ENCODE measurements at regions not wholly inside any gene's neighbourhood (a gene's known extent, or its start where the extent isn't known, plus 50 kb on each side); places are given as distances from the start of the nearest gene placed in this dataset.

DNA sequence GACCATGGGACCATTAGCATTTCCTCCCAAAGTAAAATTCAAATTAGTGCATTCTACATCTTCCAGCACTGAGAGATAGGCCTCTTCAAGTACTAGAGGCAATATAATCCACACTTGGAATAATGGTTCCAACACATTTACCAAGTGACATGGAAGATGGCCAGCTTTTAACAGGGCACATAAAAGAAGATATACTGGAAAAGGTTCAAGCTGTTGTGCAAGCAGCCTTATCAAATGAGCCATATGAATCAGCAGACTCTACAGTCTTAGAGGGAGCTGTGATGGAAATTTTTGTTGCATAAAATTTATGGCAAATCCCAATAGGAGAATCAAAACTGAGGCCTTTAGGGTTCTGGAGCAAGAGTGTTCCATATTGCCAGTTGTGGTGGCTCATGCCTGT lies 526.6 kb upstream of the IRAK1BP1 start:
- CTCF ChIA-PET = no interaction called here
- DNase-seq (ENCODE audit: extremely low spot score) = no peak
- TF ChIP-seq SUZ12 (IDR thresholded peaks at IDR 0.05) (no peak), SP1 (IDR thresholded peaks at IDR 0.05) (no peak), ZNF384 (IDR thresholded peaks at IDR 0.05) (no peak), TARDBP (IDR thresholded peaks at IDR 0.05) (no peak), FOXM1 (IDR thresholded peaks at IDR 0.05; ENCODE audit: borderline replicate concordance) (no peak), BHLHE40 (IDR thresholded peaks at IDR 0.05; ENCODE audit: borderline replicate concordance) (no peak), NFRKB (IDR thresholded peaks at IDR 0.05) (no peak), CTBP1 (IDR thresholded peaks at IDR 0.05; ENCODE audit: borderline replicate concordance) (no peak), FOXK2 (IDR thresholded peaks at IDR 0.05) (no peak), HDGF (IDR thresholded peaks at IDR 0.05; ENCODE audit: borderline replicate concordance) (no peak), LEF1 (IDR thresholded peaks at IDR 0.05; ENCODE audit: borderline replicate concordance) (no peak), ARNT (IDR thresholded peaks at IDR 0.05) (no peak), ELF4 (IDR thresholded peaks at IDR 0.05) (no peak), FOXA1 (IDR thresholded peaks at IDR 0.05) (no peak)
- TF ChIP-seq, protein P1, sequence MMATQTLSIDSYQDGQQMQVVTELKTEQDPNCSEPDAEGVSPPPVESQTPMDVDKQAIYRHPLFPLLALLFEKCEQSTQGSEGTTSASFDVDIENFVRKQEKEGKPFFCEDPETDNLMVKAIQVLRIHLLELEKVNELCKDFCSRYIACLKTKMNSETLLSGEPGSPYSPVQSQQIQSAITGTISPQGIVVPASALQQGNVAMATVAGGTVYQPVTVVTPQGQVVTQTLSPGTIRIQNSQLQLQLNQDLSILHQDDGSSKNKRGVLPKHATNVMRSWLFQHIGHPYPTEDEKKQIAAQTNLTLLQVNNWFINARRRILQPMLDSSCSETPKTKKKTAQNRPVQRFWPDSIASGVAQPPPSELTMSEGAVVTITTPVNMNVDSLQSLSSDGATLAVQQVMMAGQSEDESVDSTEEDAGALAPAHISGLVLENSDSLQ (IDR thresholded peaks at IDR 0.05) = no peak
- POLR2A ChIA-PET = no interaction called here

DNA sequence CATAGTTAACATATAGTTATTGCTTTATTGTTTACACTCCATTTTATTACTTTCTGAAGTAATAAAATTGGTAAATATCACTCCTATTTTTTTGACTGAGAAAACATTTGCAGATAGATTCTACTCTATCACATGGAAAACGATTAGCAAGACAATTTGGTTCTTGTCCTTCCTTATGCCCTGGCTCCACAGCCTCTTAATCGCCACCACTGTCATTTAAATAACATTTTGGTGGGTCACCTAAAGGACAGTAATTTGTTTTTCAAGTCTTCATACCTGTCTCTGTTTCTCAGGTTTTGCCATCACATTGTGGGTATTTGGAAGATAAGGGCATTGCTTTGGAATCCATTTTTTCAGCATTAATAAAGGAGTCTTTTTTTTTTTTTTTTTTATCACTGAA lies 521.5 kb upstream of the IRAK1BP1 start:
- ChIA-PET POLR2A (no interaction called here), CTCF (no interaction called here)
- TF ChIP-seq FOXA1 (IDR thresholded peaks at IDR 0.05) (no peak), SP1 (IDR thresholded peaks at IDR 0.05) (no peak), LEF1 (IDR thresholded peaks at IDR 0.05; ENCODE audit: borderline replicate concordance) (no peak), CTBP1 (IDR thresholded peaks at IDR 0.05; ENCODE audit: borderline replicate concordance) (no peak), ELF4 (IDR thresholded peaks at IDR 0.05) (no peak), BHLHE40 (IDR thresholded peaks at IDR 0.05; ENCODE audit: borderline replicate concordance) (no peak), SUZ12 (IDR thresholded peaks at IDR 0.05) (no peak), L3MBTL2 (conservative IDR thresholded peaks at IDR 0.05) (no peak), NFRKB (IDR thresholded peaks at IDR 0.05) (no peak), HDGF (IDR thresholded peaks at IDR 0.05; ENCODE audit: borderline replicate concordance) (no peak), ARNT (IDR thresholded peaks at IDR 0.05) (no peak), ZNF384 (IDR thresholded peaks at IDR 0.05) (no peak), TARDBP (IDR thresholded peaks at IDR 0.05) (no peak), FOXK2 (IDR thresholded peaks at IDR 0.05) (no peak), FOXM1 (IDR thresholded peaks at IDR 0.05; ENCODE audit: borderline replicate concordance) (no peak)
- TF ChIP-seq, protein P1 (IDR thresholded peaks at IDR 0.05) = no peak
- no peak for DNase-seq (ENCODE audit: extremely low spot score)

DNA sequence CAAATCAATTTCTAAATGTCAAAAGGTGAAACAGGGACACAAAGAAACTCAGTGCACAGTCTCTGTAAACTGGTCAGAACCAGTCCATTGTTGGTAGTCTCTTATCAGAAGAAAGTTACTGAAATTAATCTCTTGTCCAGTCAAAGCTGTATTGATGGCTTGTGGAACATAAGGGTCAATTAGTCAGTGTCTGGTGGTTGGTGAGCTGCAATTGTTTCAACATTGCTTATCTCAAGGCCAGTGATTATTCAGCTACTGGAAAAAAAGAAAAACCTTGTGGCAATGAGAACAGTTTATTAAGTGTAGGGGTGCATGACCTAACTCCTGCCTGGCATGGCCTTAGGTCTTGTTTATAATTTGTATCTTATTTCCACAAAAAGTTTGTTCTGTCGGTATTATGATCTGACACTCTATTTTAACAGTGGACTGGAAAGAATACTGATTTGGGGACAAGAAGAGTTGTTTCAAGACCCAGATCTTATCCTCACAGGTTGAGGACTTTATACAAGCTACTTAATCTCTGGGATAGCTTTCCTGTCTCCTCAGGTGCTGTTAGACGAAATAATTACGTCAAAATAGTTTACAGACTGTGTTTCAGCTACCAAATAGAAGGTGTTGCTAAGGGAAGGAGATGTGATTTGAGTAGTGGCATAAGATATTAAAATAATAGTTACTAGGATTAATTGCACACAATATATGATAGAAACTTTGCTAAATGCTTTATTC lies 520.0 kb upstream of the IRAK1BP1 start:
- no peak for TF ChIP-seq FOXA1 (IDR thresholded peaks at IDR 0.05)
- TF ChIP-seq SP1 (IDR thresholded peaks at IDR 0.05) = no peak
- TF ChIP-seq, protein P1 (IDR thresholded peaks at IDR 0.05) = no peak
- no peak for TF ChIP-seq HDGF (IDR thresholded peaks at IDR 0.05; ENCODE audit: borderline replicate concordance)
- no peak for TF ChIP-seq ZNF384 (IDR thresholded peaks at IDR 0.05)
- no peak for TF ChIP-seq NFRKB (IDR thresholded peaks at IDR 0.05)
- no peak for TF ChIP-seq FOXM1 (IDR thresholded peaks at IDR 0.05; ENCODE audit: borderline replicate concordance)
- no peak for TF ChIP-seq CTBP1 (IDR thresholded peaks at IDR 0.05; ENCODE audit: borderline replicate concordance)
- no peak for DNase-seq (ENCODE audit: extremely low spot score)
- ChIA-PET CTCF (no interaction called here), POLR2A (no interaction called here)

DNA sequence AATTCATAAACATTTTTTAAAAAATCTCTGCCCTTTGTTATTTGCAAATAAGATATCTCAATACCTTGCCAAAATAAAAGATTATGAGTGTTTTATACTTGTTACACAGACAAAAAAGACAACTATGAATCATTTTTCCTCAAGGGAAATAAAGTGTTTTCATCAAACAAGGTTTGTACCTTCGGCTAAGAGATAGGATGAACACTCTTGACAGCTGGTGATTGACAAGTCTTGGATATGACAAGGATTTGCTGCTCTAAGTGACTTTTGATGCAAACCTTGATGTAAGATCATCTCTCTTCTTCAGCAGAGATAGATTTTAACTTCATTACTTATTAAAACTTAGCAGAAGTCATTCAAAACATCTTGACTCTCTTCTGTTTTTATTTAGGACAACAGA lies 514.3 kb upstream of the IRAK1BP1 start:
- POLR2A ChIA-PET = no interaction called here
- no peak for DNase-seq (ENCODE audit: extremely low spot score)
- CTCF ChIA-PET = no interaction called here
- TF ChIP-seq LEF1 (IDR thresholded peaks at IDR 0.05; ENCODE audit: borderline replicate concordance) (no peak), SUZ12 (IDR thresholded peaks at IDR 0.05) (no peak), ZNF384 (IDR thresholded peaks at IDR 0.05) (no peak), FOXA1 (IDR thresholded peaks at IDR 0.05) (no peak), BHLHE40 (IDR thresholded peaks at IDR 0.05; ENCODE audit: borderline replicate concordance) (no peak), CTBP1 (IDR thresholded peaks at IDR 0.05; ENCODE audit: borderline replicate concordance) (no peak), FOXK2 (IDR thresholded peaks at IDR 0.05) (no peak), ELF4 (IDR thresholded peaks at IDR 0.05) (no peak), FOXM1 (IDR thresholded peaks at IDR 0.05; ENCODE audit: borderline replicate concordance) (no peak), SP1 (IDR thresholded peaks at IDR 0.05) (no peak)
- TF ChIP-seq, protein P1 (IDR thresholded peaks at IDR 0.05) = no peak

DNA sequence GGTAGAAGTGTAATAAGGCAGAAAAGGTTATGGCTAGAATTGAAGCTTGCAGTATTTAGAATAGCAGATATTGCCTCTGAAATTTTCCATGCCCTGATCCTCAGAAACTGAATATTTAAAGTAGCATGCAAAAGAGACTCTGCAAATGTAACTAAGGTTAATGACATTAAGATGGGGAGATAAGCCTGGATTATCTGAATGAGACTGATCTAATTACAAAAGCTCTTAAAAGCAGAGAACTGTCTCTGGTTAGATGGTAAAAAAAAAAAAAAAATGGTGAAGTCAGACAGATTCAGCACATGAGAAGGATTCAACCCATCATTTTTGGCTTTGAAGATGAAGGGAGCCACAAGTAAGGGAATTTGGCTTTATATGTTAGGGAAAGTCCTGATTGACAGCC lies 503.7 kb upstream of the IRAK1BP1 start:
- ChIA-PET CTCF (interaction anchor here (0.6 kb wide), 1 partner anchor 14 kb away, joined by 3 read pairs; no protein-coding TSS in a partner anchor), POLR2A (no interaction called here)
- TF ChIP-seq BHLHE40 (IDR thresholded peaks at IDR 0.05; ENCODE audit: borderline replicate concordance) (no peak), L3MBTL2 (conservative IDR thresholded peaks at IDR 0.05) (no peak), ELF4 (IDR thresholded peaks at IDR 0.05) (no peak), LEF1 (IDR thresholded peaks at IDR 0.05; ENCODE audit: borderline replicate concordance) (no peak), SUZ12 (IDR thresholded peaks at IDR 0.05) (no peak), SP1 (IDR thresholded peaks at IDR 0.05) (no peak), FOXM1 (IDR thresholded peaks at IDR 0.05; ENCODE audit: borderline replicate concordance) (no peak), HDGF (IDR thresholded peaks at IDR 0.05; ENCODE audit: borderline replicate concordance) (no peak), ZNF384 (IDR thresholded peaks at IDR 0.05) (no peak), TARDBP (IDR thresholded peaks at IDR 0.05) (no peak), FOXK2 (IDR thresholded peaks at IDR 0.05) (no peak), FOXA1 (IDR thresholded peaks at IDR 0.05) (no peak), ARNT (IDR thresholded peaks at IDR 0.05) (no peak), CTBP1 (IDR thresholded peaks at IDR 0.05; ENCODE audit: borderline replicate concordance) (no peak), NFRKB (IDR thresholded peaks at IDR 0.05) (no peak)
- TF ChIP-seq, protein P1 (IDR thresholded peaks at IDR 0.05) = no peak
- no peak for DNase-seq (ENCODE audit: extremely low spot score)
